RPMI8226 (cell line): ENCODE measurements at regions not wholly inside any gene's neighbourhood (a gene's known extent, or its start where the extent isn't known, plus 50 kb on each side); places are given as distances from the start of the nearest gene placed in this dataset.
A peak's percentile ranks its signal among the peaks of the same experiment; 100 is the strongest.

Source experiments
- DNase-seq: peaks from one replicate; pipeline ENCODE4 v3.0.0-alpha.2; 2015

DNA sequence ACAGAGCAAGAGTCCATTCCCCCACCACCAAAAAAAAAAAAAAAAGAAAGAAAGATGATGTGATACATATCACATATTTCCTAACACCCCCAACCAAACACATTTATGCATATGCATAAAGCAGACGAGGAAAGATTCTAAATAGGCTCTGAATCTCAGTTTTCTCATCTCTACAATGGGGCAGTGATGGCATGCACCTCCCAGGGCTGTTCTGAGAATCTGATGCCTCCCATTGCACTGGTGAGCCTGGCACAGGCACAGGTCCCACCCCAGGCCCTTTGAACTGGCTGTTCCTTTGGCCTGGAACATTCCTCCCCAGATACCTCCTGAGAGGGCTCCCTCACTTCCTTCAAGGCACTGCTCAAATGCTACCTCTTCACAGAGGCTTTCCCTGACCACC, 116.5 kb downstream of the C9orf50 start:
- DNase-seq: no peak

DNA sequence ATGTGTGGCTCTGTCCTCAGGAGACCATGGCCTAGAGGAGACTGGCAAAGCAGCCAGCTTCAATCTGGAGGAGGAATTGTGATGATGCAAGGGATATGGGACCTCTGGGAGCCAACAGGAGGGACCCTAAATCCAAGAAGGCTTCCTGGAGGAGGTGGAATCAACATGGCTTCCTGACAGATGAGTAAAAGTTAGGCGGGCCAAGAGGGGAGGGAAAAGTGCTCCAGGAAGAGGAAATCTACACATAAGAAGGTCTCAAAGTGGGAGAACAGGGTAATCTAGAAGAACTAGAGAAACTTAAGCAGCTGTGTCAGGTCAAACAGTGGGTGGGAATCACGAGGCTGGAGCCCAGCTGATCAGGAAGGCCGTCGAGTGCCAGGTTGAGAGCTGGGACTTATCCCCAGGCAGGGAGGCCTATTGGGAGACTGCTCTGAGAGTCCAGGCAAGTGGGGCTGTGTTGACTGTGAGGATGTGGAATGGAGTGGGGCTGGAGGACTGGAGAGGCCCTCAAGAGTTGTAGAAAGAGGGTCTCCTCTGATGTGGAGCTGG, 119.1 kb downstream of the C9orf50 start:
- no peak for DNase-seq

DNA sequence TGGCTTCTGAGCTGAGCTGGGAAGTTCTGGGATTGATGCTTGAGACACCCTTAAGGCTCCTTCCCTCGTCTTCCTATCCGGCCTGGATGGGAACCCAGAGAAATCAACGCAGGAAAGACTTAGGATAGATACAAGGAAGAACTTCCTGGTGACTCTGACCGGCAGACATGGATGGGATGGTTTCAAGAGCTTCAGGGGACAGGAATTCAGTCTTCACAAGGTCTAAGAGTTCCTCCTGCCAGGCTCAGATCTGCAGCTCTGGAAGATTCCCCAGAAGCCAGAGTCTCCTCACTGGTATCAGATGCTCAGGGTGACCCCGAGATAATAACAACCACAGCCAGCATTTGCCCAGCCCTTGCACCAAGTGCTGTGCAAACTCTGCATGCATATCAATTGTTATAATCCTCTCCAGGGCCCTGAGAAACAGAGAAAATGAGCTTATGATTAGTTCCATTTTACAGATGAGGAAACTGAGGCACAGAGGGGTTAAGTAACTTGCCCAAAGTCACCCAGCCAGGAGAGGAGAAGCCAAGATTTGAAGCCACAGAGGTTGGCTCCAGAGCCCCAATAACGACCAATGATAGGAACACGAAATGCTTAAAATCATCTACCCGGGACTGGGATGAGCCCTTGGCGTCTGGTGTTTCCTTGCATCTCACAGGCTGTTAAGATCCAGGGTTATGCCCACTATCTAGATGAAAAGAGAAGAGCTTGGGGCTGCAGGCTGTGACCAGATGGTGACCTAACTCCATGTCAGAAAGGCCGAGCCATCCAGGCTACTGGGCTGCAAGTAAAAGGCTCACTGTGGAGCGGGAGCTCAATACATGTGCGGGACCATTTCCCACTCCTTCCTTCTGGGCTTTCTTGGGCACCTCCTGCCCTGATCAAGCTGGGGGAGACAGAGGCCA, 119.8 kb downstream of the C9orf50 start:
- DNase-seq: no peak

DNA sequence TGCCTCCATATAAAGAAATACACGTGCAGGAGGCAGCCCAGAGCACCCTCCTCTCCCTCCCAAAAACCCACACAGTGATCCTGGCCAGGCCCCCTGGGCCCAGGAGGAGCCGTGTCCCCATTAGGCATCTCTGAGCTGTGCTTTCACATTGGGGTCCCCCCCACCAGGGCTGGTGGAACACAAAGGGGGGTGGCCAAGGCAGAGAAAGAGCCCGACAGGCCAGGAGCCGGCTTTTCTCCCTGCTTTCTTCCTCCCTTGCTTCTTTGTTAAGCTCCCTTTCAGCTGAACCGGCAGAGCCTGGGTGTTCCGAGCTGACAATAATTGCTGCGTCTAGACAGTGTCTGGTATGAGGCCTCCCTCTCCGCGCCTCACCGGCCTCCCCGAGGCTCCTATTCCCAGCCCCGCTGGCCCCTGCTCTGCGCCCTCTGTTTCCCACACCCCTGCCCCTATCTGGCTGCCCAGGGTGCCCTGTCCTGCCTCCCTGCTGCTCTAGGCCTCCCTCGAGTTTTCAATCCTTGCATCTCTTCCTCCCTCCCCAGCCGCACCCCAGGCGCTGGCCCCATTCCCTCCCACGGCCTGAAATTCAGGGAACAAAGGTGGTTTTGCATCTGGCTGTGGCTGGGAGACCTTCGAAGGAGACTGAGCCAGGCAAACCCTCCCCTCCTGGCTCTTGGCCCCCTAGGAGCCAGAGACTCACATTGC, 120.6 kb downstream of the C9orf50 start:
- no peak for DNase-seq

DNA sequence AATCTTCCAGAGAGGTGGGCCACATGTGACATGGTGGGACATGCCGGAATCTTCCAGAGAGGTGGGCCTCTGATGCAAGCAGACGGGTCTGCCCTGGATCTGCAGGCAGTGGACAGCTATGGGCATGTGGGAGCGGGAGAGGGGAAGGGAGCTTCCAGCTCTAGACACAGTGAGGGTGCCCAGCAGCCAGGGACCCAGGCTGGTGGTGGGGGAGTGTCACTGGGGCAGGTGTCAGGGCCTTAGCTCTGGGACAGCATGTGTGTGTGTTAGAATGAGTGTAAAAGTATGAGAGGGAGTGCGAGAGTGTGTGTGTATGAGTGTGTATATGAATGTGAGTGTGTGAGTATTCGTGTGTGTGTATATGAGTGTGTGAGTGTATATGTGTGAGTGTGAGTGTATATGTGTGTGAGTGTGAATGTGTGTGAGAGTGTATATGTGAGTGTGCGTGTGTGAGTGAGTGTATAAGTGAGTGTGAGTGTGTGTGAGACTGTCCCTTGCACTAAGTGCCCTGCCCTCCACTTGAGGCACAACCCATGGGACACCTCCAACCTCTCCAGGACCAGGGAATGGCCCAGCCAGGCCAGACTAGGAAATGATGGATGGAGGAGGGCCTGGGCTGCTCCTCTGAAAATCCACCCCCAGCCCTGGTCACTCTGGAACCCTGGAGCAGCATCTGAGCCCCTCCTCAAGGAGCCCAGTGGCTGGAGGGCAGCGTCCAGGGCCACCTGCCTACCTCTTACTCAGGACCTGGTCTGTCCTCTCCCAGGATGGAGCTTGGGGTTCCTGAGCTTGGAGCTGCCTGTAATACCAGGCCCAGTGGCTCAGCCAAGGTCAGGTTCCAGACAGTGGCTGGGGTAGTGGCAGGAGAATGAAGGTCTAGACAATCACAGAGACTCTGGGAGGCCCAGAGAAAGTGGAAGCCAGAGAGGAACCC, 122.2 kb downstream of the C9orf50 start:
- no peak for DNase-seq

DNA sequence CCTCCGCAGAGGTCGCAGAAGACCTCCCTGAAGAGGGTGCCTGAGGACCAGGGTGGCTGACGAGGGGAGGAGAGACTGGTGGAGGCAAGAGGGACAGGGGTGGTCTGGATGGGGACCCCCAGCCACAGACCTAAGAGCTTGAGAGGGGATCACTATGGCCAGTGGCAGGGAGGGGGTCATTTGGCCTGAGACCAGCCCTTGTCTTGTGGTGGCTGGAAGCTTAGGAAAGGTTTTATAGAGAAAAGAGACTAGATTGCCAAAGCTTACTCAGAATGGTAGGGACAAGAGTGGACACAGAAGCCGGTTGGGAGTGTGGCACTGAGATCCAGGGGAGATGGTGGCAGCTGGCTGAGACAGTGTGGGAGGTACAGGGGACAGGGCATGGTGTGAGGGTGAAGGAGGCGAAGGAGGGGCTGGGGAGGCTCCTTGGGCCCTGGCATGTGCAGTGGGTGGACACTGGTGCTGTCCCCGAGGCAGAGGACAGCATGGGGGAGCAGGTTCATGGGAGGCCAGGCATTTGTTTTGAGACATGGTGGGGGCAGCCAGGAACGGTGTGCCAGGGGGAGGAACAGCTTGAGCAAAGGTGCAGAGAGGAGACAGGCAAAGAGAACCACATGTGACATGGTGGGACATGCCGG, 123.0 kb downstream of the C9orf50 start:
- no peak for DNase-seq

DNA sequence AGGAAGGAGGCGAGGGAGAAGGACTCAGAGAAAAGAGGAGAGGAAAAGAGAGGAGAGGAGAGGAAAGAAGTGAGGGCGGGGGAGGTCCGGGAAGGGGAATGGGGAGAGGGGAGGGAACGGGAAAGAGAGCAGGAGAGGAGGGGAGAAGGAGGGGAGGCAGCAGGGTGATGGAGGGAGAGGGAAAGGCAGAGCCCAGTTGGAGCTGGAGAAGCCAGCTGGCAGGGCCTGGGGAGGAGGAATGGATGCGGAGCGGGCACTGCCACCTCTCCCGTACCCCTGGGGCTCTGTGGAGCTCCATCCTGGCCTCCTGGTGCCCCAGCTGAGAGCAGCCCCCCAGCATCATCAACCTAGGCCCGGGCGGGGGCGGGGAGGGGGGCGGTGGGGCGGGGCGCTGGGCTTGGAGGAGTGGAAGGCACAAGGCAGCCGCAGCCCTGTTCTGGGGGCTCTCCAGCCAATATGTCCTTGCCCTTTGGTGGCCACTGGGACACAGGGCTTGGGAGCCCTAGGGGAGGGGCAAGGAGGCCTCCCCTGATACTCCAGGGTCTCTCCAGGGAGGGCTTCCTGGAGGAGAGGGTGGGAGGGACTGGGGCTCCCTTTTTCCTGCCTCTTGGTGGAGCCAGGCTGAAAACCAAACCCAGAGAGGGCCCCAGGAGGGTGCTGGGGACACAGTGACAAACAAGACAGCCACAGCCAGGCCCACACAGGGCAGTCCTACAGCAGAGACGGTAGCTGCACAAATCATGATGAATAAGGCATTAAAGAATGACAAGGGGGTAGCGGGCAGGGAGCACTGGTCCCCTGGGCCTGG, 123.7 kb downstream of the C9orf50 start:
- no peak for DNase-seq

DNA sequence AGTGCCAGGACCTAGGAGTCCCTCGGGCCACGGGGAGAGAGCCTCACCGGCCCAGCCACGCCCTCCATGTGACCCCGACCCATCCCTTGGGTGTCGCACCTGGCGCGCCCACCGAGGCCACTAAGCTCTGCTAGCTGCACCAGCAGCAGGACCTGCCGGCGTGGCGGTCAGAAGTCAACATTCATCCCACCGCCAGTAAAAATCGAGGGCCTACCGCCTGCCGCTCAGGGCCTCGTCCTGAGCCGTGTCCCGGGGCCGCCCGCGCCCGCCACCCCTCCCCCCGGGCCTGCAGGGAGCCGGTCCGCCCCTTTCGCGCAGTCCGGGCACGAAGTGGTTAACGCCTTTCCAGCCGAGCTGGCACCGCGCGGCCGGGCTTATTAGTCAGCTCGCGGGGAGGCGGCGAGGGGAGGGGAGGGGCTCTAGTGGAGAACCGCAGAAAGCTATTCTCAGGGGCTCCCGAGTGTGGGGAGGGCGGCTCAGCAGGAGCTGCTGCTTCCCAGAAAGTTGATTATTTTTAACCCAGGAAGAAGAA, 124.4 kb downstream of the C9orf50 start:
- DNase-seq: peak; percentile 36

DNA sequence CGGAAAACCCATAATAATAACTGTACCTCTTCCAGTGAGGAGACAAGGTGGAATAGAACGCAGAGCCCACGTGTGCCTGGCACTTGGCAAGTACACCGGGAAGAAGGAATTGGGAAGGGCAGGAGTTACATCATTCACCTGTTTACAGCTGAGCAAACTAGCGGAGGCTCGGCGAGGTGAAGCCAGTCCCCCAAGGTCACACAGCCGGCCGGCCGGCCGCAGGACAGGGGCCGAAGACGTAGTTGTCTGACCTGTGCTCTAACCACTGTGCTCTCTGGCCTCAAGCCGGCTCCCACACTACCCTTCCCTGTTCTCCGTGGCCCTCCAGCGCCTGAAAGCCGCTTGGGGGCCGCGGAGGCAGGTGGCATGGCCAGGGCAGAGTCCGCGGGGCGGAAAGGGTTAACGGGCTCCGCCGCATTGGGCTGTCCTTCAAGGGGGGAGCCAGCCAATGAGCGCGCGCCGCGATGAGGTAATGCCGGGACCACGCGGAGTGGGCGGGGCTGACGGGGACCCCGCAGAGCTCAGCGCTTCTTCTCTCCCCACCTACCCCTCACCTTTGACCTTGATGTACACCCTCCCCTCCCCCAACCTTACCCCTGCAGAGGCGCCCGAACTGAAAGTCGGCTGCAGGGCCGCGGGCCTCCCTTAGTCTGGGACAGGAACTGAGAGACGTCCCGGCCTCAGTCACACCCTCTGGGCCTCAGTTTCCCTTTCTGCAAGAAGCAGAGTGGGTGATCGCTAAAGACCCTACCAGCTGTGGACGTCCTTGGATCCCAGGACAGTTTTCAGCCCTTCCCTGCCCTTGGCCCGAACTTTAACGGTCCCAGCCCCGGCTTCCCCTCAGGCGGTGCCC, 125.1 kb downstream of the C9orf50 start:
- no peak for DNase-seq

DNA sequence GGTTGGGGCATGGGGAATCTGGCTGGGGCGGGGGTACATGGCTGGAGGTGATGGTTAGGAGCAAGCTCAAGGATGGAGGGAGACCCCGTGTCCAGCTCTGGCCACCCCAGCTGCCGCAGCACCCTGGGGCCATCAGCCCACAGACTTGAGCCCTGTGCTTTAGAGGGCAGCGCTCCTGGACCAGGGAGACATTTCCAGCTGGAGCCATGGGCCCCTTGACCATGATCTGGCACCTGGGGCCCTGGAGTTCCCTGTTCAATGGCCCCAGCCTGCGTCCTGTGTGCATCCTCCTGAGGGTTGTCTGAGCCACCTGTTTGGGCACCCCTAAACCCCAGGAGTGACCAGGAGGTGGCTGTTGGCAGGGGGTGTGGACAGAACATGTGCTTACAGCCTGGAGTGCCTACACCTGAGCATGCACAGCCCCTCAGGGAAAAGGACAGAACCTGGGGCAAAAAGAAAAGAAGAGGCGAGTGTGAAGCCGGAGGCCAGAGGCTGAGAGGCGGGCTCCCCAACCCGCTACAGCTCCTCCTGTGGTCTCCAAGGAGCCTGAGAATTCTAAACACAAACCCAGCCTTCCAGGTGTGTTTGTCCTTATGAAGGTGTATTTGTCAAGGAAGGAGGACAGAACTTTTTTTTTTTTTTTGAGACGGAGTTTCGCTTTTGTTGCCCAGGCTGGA, 126.7 kb downstream of the C9orf50 start:
- DNase-seq: no peak

DNA sequence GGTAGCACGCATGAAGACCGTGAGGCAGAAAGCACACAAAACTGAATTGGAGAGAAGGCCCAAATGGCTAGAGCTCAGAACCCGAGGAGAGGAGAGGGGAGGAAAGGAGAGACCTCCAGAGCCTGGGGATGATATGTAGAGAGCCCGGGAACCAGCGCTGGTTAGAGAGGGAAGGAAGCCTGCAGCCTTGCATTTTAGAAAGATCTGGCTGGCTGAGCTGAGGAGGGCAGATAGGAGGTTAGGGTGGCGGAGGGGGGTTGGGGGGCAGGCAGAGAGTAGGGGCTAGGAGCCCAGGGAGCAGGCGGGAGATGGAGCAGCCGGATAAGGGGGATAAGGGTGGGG, 127.2 kb downstream of the C9orf50 start:
- no peak for DNase-seq

DNA sequence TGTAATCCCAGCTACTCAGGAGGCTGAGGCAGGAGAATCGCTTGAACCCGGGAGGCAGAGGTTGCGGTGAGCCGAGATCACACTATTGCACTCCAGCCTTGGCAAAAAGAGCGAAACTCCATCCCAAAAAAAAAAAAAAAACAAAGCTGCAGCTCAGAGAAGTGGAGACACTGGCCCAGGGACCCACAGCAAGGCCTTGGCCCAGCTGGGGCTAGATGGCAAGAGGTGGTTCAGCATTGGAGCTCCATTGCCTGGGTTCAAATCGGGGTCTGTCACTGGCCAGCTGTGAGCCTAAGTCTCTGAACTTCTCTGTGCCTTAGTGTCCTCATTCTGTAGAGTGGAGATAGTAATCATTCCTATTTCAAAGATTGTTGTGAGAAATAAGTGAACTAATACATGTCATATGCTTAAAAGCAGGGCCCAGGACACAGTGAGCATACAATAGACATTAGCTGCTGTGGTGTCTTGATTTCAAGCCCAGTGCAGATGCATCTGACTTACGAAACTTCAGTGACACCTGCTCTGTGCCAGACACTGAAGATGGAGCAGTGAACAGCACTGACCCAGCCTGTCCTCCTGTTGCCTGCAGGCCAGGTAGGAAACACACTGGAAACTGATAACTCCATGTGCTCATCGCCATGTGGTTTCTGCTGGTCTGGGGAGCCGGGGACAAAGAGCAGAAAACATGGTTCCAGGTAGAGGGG, 127.7 kb downstream of the C9orf50 start:
- DNase-seq: no peak

DNA sequence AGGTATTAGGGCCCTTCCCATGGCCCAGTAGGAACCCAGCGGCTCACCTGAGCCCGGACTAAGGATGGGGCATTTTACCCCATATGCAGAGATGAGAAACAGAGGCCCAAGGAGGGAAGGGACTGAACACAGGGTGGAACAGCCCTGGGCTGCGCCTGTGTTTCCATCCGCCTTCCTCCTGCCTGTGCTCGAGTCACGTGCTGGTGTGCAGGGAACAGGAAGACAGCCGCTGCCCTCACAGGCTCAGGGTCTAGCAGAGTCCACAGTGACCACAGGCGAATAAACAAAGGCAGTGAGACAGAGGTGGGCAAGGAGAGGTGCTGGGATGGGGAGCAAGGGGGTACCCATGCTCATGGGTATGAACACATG, 129.4 kb downstream of the C9orf50 start:
- DNase-seq: no peak

DNA sequence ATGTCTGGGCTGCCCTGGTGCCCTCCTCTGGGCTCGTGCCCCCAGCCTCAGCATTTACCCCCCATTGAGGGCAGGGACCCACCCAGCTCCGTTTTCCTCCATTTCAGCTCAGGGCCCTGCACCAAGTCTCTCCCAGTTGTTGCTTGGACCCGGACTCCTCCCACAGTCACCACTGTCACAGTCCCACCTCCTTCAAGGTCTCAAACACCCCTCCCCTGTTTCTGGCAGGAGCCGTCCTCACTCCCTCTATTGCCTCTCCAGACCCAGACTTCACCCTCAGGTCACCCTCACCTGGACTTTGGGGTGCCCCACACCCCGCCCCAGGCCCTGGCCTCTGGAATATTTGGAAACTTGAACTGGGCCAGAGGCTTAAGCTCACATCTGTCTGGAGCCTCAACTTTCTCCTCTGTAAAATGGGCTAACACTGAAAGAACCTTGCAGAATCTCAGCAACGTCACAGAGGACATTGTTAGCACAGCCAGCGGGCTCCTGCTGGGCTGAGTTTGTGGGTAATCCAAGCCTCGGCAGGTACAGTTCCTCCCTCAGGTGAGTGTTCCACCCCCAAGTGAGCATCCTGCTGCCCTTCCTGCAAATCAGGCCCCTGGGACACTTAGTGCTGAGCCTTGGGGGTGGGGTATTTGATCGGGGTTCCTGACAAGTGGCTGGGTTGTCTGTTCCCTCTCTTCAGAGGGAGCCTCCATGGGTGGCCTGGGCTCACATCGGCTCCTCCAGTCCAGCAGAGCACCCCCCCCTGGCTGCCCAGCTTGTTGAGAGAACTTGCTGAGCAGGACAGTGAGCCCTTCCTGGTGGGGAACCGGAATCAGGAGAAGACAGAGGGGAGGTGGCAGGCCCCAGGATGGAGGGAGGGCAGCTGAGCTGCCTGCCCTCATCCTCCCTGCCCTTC, 130.1 kb downstream of the C9orf50 start:
- no peak for DNase-seq

DNA sequence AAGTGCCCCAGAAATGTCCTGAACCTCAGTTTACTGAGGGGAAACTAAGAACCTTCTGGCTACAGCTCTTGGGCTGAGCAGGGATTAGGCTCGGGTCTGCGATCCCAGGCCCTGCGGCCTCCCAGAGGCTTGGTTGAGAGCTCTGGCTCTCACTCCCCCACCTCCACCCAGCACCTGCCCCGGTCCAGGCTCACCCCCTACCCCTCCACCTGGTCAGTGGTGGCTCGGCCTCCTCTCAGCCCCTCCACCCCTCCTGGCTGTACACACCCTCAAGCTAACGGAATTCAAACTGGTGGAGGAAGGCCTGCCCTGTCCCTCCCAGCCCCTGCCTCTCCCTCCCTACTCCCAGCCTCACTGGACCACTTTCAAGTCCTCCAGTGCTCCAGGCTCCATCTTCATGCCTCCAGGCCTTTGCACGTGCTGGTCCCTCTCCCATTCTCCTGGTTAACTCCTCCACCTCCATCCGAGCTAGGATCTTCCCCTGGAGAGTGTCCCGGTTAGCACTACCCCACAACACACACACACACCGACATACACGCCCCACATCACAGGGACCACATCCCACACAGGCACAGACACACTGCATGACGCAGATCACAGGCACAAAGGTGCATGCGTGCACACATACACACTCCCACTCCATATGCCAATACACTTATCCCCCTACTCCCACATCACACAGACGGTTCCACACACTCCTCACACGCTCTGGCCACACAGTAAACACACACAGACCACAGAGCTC, 130.9 kb downstream of the C9orf50 start:
- DNase-seq: no peak

DNA sequence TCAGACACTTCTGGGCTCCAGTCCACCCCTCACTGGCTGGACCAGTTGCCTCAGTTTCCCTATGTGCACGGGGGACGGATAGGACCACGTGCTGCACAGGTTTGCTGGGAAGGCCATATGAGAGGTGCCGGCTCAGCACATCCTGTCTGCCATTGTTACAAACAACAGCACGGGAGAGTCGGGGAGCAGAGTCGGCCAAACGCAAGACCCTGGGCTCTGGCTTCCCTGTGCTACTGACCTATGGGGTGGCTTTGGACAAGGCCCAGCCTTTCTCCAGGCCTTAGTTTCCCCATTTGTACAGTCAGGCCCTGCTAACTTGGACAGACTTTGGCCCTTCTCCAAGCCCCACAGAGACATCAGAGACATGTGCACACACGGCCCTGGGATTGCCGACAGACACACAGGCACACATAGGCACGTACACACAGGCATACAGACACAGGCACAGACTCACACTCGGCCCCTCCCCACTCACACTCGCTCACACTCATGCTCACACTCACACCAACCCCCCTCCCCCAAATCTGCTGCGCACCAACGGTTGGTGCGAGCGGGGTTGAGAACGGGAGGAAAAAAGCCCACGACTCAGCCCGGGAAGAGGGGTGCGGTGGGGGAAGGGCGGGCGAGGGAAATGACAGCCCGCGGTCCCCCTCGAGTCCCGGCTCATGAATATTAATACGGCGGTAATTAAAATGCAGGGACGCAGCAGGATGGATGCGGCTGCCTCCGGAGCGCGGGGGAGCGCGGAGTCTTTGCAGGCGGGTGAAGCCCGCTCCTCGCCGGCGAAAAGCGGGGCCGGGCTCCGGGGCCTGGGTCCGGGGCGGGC, 133.0 kb downstream of the C9orf50 start:
- DNase-seq: peak; percentile 63
